SIG-M5 treated with dmso at 0.1 percent for 504 hours (cell line): ENCODE measurements at regions not wholly inside any gene's neighbourhood (a gene's known extent, or its start where the extent isn't known, plus 50 kb on each side); places are given as distances from the start of the nearest gene placed in this dataset.
"Not testable (repeated sequence)": the region's sequence is repeated elsewhere in the genome, so short reads cannot be mapped to it uniquely, and the experiment has no call there.

ENCODE experiments used
- DNase-seq: peaks from one replicate; lab custom pipeline; 2025; ENCODE audit not compliant: unreplicated experiment; lab: John Stamatoyannopoulos, UW

GRCh38 chr4:189215574-189215973, 725.1 kb upstream of the FRG1 start:
- no peak for DNase-seq

DNA sequence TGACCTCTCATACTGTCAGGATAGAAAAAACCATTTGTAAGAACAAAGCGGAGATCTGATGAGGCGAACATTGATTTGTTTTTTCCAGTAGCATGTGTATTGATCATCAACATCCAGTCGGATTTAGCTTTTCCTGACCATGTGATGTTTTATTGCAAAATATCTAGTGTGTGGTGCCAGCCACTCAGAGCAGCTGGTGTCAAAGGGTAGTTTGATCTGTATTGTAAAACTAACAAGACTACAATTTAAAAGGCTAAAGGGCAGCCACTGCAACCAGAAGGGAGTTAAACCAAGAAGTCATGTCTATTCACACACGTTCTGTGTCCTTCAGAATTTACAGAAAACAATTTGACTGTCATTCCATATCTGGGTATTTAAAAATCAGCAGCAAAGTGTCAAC, 719.0 kb upstream of the FRG1 start:
- DNase-seq: no peak

GRCh38 chr4:189228726-189229125, 711.9 kb upstream of the FRG1 start:
- no peak for DNase-seq

GRCh38 chr4:189232274-189232673, 708.4 kb upstream of the FRG1 start:
- DNase-seq: no peak

GRCh38 chr4:189233754-189234153, 706.9 kb upstream of the FRG1 start:
- not testable (repeated sequence) for DNase-seq

DNA sequence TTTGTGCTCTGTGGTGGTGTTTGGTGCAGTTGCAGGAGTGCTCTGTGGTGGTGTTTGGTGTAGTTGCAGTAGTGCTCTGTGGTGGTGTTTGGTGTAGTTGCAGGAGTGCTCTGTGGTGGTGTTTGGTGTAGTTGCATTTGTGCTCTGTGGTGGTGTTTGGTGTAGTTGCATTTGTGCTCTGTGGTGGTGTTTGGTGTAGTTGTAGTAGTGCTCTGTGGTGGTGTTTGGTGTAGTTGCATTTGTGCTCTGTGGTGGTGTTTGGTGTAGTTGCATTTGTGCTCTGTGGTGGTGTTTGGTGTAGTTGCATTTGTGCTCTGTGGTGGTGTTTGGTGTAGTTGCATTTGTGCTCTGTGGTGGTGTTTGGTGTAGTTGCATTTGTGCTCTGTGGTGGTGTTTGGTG, 705.7 kb upstream of the FRG1 start:
- not testable (repeated sequence) for DNase-seq

DNA sequence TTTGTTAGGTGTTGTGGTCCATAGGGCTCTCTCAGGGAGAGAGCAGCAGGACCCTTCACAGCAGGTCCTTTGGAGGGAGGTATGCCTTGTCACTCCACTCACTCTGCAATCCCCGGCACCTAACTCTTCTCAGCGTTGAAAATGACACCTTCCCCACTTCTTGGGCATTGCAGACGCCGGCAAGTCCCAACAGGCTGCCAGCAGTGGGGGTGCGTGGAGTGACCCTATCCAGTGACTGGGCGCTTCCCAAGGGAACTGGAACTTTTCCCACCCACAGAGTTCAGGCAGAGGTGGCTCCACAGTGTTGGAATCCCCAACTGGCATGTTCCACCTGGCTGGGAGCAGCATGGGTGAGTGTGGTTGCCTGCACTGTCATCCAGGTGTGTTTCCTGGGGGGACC, 705.1 kb upstream of the FRG1 start:
- DNase-seq: no peak

DNA sequence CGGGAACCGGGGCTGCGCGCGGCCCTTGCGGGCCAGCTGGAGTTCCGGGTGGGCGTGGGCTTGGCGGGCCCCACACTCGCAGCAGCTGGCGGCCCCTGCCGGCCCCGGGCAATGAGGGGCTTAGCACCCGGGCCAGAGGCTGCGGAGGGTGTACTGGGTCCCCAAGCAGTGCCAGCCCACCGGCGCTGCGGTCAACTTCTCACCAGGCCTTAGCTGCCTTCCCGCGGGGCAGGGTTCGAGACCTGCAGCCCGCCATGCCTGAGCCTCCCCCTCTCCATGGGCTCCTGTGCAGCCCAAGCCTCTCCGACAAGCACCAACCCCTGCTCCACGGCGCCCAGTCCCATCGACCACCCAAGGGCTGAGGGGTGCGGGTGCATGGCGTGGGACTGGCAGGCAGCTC, 704.4 kb upstream of the FRG1 start:
- not testable (repeated sequence) for DNase-seq

DNA sequence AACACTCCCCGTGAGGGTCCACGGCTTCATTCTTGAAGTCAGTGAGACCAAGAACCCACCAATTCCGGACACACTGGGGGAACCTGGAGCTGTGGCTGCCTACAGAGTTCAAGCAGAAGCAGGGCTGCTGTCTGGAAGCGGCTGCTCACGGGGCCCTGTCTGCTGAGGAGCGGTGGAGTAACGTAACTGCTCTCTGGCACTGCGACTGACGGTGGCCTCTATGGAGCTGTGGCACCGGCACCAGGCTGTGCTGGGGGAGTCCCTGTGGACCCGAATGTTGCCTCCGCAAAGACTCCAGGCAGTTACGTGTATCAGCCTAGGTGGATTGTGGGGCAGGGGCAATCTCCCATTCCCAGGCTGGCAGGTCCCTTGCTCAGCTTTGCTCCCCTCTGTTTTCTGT, 703.3 kb upstream of the FRG1 start:
- no peak for DNase-seq

DNA sequence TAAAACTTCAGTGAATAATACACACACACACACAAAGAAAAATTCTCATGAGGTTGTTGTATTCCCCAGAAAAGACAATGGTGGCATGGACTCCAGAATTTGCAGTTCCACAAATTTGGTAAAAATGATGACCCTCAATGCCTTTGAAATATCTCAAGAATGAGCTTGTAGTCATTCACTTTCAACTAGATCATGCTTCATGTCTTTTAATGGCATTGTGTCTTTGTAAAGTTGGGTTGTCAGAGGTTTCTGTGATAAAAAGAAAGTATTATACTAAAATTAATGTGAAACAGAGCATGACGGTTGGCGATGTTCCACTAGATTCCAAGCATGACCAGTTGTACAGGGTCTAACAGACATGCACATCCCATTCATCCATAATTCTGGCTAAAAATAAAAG, 685.0 kb upstream of the FRG1 start:
- DNase-seq: no peak

DNA sequence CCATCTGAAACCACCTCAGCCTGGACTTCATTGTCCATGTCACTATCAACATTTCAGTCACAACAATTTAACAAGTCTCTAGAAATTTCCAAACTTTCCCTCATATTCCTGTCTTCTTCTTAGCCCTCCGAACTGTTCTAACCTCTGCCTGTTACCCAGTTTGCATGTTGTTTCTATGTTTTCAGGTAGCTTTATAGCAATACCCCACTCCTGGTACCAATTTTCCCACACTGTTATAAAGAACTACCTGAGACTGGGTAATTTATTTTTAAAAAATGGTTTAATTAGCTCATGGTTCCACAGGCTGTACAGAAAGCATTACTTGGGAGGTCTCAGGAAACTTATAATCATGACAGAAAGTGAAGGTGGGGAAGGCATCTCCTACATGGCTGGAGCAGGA, 679.2 kb upstream of the FRG1 start:
- DNase-seq: no peak

GRCh38 chr4:189265515-189265914, 675.2 kb upstream of the FRG1 start:
- DNase-seq: no peak

- DNase-seq: no peak
Measured at GRCh38 chr4:189267312-189267965, 673.2 kb upstream of the FRG1 start.

DNA sequence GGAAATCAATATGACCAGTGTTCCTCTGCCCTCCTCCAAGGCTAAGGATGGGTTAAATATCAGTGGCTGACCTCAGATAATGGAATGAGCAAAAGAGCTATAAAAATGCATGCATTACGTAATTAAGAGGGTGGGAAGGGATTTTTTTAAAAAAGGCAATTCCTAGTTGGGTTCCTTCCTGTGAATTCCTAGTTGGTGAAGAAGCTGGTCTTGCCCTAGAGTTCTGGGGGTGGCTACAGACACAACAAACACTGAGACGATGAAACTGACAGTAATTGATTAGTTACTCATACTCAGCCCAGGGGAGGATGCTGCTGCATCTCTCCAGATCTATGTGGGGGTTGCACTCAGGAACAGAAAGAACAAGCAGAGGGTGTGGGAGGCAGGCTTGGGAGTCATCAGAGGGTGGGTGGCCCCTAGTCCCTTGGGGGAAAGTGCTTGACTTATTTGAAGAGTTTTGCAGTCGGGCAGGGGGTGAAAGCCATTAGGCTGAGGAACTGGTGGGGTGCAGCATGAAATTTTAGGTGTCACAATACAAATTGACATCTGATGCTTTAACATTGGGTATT, 662.0 kb upstream of the FRG1 start:
- no peak for DNase-seq

GRCh38 chr4:189279188-189279587, 661.5 kb upstream of the FRG1 start:
- no peak for DNase-seq

GRCh38 chr4:189285377-189285776, 655.3 kb upstream of the FRG1 start:
- no peak for DNase-seq

GRCh38 chr4:189291939-189292338, 648.7 kb upstream of the FRG1 start:
- DNase-seq: no peak

GRCh38 chr4:189293459-189293858, 647.2 kb upstream of the FRG1 start:
- no peak for DNase-seq

GRCh38 chr4:189294574-189294973, 646.1 kb upstream of the FRG1 start:
- DNase-seq: no peak

DNA sequence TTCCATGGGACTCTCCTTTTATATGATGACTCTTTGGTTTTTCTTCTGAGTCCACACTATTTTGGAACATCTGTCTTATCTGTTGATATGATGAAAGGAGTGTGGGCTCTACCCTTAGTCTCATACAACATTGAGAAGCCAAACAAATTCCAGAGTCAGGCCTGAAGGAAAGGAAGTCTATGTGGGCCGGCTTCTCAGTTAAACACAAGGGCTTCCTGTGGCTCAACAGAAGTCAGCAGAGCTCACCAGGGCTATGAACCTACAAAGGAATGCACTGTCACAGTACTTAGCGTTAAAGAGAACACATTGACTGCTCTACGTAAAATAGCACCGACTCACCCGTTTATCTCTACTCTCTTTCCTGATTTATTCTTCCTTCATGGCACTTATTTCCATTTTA, 641.0 kb upstream of the FRG1 start:
- no peak for DNase-seq

GRCh38 chr4:189301692-189302091, 639.0 kb upstream of the FRG1 start:
- no peak for DNase-seq

GRCh38 chr4:189302719-189303118, 638.0 kb upstream of the FRG1 start:
- no peak for DNase-seq

DNA sequence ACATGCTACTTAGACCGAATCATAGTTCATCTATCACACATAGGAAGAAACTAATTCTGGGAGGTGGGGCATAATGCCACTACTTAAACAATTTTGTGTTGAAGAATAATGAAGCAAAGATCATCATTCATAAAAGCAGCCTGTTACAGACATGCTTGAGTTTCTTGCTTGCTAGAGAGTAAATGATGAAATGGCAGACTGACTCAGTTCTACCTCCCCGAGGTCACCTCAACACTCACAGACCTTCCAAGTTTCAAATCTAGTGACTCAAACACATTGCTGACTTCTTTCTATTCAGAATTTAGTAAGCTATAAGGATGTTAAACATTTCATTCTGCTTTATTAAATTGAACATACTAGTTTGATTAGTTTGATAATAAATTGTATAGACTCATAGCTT, 636.5 kb upstream of the FRG1 start:
- no peak for DNase-seq
